Muscle of back (tissue), 3 donors: ENCODE measurements at regions not wholly inside any gene's neighbourhood (a gene's known extent, or its start where the extent isn't known, plus 50 kb on each side); places are given as distances from the start of the nearest gene placed in this dataset.
"Not testable (repeated sequence)": the region's sequence is repeated elsewhere in the genome, so short reads cannot be mapped to it uniquely, and the experiment has no call there.

ENCODE experiments used
- DNase-seq, 3 donors: peaks; one replicate each; pipeline versions ENCODE4 v3.0.0 to v3.0.0-alpha.2; 2013

DNA sequence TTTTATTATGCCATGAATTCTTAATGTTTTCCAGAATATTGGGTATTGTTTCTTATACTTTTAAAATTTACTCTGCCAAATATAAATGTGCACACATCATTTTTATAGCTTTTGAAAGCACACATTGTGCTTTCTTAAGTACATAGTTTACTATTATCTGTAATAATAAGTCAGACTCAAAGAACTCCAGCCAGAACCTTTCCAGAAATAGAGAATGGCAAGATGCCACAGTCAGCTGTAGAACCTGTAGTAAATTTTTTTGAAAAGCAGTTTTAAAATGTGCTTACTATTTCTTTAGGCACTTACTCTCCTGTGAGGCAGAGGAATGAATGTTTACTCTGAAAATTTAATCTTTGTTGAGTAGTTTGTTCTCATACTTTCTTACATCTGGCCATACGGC is 1287.1 kb downstream of the PCDH9 start:
- peak in 2 of 3 donors; percentile 30 to 76 for DNase-seq

DNA sequence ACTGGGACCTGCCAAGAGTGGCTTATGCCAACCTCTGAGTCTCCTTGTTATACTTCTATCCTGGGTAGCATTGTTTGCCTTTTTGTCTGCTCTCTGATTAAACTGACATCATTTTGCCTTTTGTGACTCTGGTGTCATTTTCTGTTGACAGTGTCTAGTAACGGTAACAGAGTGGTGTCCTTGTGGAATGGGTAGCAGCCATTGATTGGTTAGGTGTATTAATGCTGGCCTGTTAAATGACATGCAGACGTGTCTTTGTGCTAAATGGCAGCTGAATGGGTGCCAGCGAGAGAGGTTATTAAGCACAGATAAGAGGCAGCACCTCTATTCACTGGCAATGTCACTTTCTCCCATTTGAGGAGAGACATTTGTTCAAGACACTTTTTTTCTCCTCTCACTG is 1289.4 kb downstream of the PCDH9 start:
- no peak for DNase-seq

DNA sequence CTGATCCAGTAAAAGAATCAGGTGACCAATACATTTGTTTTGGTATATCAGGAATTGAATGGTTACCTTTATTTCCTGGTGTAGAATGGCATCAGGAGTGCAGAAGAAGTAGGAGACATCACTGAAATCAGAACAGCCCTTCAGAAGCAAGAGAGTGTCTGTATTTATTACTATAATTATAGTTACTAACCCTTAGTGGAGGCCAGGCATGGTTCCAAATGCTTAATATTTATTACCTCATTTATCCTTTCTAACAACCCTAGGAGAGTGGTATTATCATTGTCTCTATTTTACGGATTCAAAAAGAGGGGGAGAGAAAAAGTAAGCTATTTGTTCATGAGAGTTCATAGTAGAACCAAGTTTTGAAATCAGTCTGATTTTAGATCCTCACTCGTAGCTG is 1292.9 kb downstream of the PCDH9 start:
- DNase-seq = no peak

DNA sequence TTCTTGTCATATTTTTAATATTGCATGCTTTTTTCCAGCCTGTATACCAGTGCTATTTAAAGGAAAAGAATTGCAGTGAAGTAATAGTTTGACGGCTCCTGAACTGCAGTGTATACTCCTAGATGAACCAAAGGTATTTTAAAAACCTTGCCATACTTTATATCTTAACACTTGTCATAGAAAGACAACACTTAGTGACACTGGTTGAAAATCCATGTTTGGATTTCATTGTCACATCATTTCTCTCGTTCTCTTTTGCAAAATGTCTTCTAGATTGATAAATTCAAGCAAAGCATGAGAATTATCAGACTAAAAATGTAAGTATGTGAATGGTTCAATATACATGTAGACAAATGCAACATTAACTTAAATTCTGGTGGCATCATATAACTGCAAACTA is 1293.9 kb downstream of the PCDH9 start:
- DNase-seq = no peak

DNA sequence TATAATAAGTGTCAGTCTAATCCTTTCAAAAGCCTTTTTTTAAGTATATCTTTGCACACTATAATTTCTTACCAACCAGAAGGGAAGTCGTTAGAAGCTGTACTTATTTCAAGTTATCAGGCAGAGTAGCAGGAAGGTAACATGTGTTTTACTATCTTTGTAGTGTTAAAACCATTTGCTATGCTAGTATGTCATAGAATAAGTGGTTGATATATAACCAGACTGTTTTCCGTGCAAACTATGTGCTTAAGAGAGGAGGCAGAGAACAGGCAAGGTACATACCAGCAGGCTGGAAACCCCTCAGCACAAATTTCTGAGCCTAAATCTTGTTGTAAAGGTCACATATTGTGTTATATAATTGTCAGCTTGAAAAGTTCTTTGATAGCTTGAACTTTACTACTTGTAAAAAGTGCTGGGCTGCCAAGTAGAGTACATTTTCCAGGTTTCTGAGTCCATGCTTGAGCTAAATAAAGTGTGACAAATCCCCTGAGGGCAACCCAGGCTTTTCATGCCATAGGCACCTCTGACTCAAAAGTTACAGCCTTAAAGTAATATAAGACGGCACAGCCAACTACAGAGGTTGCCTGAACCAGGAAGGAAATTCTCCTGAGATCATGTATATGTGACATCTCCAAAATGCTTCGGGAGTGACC is 1297.4 kb downstream of the PCDH9 start:
- no peak for DNase-seq

DNA sequence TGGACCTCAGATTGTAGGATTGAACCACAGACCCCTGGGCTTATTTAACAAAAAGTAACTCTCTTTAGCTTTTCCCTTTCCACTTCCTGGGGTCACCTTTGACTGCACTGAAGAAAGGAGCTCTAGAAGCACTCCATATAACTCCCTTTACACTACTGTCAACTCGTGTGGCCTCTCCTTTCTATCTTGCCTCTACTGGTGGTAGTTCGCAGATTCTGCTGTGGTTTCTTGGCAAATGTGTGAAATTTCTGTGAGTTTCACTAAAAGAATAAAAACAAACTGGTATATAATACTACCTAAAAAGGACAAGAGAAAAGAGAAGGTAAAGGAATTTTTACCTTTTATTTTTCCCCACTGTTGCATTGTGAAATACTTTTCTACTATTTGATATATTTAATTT is 1298.1 kb downstream of the PCDH9 start:
- no peak for DNase-seq

DNA sequence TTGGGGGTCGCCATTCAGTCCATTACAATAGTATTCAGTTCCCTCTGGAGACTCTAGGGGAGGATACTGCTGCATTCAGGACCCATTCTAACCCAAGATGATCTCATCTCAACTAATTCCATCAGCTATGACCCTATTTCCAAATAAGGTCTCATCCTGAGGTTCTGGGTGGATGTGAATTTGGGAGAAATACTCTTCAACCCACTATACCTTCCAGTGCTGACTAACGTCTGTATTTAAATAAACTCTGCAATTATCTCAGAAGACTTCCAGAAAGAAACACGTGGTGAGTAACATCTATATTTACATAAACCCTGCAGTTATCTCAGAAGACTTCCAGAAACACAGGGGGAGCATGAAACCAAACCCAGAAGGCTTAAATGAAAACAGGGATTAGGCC is 1300.7 kb downstream of the PCDH9 start:
- no peak for DNase-seq

DNA sequence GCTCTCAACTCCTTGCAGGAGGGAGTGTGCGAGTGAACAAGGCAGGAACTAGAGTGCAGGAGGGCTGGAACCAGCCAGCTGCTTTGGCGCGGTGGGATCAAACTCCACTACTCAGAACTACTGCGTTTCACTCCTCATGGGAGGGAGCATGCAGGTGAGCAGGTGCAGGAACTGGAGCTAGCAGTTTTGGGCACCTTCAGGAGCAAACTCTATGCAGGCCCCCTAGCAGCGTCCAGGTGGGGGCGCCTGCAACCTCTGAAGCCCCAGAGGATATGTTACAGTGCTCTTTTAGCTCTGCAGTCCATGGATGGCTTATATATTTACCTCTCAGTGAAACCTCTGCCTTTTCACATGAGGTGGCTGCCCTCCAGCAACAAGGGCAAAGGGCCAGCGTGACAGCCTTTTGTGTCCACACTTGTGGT is 1303.4 kb downstream of the PCDH9 start:
- no peak for DNase-seq

DNA sequence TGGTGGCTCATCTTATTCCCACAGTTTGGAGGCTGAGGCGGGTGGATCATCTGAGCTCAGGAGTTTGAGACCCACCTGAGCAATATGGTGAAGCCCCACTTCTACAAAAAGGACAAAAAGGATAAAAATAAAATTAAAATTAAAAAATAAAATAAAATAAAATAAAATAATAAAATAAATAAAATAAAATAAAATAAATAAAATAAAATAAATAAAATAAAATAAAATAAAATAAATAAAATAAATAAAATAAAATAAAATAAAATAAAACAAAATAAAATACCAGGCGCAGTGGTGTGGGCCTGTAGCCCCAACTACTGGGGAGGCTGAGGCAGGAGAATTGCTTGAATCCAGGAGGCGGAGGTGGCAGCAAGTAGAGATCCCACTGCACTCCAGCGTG is 1307.3 kb downstream of the PCDH9 start:
- DNase-seq = not testable (repeated sequence)

DNA sequence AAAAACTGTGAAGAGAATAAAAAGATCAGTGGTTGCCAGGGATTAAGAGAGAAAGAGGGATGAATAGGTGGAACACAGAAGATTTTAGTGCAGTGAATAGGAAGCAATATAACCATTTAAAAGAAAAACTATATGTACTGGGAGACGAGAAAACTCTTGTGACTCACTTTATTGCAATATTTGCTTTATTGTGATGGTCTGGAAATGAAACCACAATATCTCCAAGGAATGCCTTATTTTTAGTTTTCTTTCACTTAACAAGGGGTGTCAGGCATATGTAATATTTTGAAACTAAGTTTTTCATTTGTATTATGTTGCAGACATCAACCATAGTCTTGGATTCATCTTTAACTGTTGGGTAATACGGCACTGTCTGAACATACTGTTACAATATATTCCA is 1308.2 kb downstream of the PCDH9 start:
- DNase-seq = no peak

DNA sequence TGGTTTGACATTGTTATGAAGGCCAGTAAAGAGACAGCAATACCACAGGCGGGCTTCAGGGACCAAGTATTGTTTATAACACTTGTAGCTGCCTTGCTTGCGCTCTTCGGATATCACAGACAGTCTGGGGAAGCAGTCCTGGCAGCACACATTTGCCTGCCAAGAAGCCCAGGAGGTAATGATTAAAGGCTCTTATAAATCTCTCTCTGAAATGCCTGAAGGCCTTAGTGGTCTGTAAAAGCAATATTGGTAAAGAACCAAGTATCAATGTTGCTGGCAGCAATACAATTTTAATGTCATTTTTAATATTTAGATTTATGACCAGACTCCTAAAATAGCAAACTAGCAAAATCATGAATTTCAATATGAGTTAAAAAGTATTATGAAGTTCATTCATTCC is 1312.4 kb downstream of the PCDH9 start:
- peak in 2 of 3 donors; percentile 28 to 60 for DNase-seq

DNA sequence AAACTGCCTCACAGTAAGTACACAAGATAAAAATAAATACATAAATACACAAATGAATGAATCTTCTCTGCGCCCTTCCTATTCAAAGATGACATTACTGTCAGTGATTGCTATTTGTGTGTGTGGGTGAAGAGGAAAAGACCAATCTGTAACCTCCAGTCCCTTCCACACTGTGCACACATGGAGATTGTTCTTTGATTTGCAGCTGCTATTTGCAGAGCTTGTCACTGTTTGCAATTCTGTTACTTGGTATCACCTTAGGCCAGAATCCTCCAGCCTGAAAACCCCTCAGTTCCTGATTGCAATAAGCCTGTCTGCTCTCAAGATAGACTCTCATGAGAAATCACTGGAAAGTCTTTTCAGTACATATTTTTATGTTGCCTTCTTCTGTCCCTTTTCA is 1314.9 kb downstream of the PCDH9 start:
- no peak for DNase-seq

DNA sequence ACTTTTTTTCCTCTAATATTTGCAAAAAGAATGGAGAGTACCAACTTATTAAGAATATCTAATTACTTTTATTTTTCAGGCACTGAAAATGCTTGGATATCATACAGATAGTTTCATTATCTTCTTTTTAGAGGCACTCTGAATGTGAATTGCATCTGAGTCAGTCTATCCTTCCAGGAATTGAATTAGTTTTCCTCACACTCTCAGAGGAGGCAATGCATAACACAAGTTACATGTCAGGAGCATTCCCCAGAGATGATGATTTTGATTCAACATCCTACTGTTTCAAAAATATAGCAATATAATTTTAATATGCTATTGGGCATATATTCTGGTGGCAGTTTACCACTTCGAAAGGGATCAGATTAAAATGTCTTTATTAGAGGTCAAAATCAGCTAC is 1315.4 kb downstream of the PCDH9 start:
- DNase-seq = peak in 1 of 3 donors; percentile 37

DNA sequence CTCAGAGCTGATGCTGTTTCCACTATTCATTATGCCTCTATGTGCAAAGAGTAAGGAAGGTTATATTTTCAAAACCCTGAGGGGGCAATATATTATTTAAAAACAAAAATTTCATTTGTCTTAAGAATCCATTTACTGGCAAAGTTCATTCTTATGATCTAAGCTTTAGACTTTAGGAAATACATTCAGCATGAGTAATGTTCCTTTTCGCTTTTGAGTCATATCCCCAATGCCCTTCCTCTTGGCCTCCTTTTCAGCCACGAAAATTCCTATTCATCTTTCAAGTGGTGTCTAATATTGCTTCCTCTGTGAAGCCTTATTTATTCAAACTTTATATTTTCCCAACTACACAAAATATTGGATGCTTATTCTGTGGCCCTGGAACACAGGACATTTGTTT is 1317.0 kb downstream of the PCDH9 start:
- DNase-seq = peak; percentile 81 to 88 (median 81)

DNA sequence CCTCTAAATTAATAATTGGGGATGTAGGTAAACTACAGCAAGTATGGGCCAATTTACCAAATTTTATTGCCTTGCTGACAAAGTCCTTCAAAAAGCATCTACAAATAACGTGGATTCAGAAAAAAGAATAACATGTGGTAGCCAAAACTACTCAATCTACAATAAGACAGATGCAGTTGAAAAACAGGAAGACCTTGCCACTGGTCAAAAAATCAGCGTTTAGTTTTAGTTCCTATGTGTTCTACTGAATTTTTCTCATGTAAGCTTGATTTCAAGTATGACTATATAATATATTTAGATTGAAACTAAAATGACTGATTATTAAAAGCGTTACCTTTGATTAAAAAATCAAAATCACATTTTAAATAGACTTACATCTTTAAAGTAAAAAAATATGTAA is 1317.6 kb downstream of the PCDH9 start:
- DNase-seq = no peak

DNA sequence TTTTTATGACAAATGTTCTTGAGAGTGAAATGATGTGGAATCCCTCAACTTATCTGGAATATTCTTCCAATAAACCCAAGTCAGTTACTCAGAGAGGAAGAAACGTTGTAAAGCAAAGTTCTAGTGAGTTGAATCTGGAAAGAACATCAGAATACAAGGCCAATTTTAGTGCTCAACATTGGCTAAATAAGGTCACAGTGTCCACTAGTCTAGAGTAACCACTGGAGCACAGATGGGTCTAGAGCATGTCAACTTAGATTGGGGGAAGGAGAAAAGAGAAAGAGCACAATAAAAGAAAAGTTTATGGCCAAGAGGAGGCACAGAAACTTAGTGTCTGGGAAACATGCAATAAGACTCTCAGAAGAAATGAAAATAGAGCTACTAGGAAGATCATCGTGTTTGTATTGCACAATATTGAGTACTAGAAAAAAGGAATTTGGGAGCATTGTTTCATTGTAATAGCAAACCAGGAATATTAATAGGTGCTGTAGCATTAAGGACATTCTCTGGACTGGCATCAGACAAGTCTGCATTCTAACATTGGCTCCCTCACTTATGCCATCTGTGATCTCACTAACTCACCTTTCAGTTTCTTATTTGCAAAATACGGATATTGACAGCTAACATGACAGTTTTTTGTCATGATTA is 1318.5 kb downstream of the PCDH9 start:
- peak in 1 of 3 donors; percentile 17 for DNase-seq

DNA sequence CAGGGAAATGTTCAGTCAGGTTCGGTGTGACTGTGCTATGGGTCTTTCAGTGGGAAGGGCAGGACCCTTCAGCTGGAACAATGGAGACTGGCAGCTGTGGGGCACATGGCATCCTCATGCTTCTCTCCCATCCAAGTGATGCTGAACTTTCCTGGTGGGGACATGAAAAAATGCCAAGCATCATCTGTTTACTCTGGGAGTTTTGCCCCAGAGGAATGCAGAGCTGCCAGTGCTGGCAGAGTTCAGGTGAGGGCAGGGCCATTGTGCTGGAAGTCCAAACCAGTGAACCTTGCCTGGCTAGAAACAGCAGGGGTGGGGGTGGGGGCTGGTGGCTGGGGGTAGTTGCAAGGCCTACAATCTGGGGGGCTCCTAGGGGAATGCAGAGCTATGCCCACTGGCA is 1320.6 kb downstream of the PCDH9 start:
- no peak for DNase-seq

DNA sequence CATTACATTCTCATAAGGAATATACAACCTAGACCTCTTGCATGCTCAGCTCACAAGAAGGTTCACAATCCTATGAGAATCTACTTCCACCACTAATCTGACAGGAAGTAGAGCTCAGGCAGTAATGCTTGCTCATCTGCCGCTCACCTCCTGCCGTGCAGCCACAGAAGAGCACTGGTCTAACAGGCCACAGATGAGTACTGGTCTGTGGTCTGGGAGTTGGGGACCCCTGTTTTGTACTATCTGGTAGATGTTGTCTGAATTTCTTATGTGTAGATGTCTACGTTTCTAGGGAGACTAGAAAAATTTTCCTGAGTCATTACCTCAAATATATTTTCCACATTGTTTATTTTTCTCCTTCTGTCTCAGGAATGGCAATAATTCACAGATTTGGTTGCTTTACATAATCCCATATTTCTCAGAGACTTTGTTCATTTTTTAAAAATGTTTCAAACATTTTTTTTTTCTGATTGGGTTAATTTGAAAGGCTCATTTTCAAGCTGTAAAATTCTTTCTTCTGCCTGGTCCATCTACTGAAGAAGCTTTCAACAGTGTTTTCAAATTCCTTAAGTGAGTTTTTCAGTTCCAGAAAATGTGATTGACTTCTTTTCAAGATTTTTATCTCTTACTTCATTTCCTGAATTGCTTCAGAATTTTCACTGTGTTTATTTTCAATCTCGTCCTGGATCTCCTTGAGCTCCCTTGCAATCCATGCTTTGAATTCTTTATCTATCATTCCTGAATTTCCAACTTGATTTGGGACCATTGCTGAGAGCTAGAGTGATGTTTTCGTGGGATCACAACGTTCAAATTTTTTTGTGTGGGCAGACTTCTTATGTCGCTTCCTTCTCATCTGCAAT is 1322.2 kb downstream of the PCDH9 start:
- no peak for DNase-seq

DNA sequence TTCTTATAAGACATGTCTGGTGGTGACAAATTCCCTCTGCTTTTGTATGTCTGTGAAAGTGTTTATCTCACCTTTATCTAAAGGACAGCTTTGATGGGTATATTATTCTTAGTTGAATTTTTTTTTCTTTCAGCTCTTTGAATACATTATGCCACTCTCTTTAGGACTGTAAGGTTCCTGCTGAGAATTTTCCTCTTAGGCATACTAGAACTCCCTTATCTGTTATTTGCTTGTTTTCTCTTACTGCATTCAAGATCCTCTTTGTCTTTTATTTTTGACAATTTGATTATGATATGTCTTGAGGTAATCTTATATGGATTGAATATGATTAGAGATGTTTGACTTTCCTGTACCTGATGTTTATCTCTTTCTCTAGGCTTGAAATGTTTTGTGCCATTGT is 1328.4 kb downstream of the PCDH9 start:
- DNase-seq = no peak

DNA sequence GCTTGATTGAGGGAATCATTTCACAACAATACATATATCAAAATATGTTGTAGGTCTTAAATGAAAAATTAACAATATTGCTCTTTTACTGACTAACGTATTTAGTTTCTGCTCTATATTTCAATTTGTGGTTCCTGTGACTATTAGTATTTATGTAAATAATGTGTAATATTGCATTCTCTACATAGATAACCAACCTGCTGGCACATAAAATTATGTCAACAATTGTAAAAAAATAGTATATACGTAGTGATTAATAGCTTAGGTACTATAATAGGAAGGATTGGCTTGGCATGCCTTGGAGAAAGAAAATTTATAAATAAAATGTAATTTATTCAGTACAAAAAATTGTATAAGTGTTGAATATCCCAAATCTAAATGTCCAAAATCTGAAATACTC is 1336.1 kb downstream of the PCDH9 start:
- no peak for DNase-seq

DNA sequence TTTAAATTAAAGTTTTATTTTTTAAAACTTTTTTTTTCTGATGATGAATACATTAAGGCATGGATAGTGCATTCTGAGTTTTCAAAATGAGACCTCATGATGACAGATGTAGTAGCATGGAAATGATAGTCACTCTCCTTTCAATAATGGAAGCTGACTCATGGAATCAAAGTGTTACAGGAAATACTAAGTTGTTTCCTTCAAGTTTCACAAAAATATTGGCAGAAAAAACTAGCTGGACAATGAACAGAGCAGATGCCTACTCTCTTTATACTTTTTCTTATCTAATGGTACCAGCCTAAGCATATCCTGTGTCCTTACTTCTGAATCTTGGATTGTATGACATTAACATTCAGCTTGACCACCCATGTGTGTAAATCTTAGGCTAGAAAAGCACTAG is 1337.3 kb downstream of the PCDH9 start:
- DNase-seq = no peak

DNA sequence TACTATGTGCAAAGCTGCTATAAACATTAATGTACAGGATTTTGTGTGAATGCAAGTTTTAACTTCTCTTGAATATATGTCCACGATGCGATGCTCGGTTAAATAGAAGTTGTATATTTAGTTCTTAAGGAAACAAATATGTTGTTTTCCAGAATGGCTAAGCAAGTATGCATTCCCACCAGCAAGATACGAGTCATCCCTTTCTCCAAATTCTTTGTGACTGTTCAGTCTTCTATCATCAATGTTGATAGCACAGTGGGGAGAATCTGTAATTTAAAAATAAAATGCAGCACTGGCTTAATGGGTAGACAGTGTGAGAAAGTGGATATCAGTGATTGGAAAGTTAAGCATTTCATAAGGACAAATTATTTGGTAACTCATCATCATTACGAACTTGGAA is 1340.8 kb downstream of the PCDH9 start:
- no peak for DNase-seq

DNA sequence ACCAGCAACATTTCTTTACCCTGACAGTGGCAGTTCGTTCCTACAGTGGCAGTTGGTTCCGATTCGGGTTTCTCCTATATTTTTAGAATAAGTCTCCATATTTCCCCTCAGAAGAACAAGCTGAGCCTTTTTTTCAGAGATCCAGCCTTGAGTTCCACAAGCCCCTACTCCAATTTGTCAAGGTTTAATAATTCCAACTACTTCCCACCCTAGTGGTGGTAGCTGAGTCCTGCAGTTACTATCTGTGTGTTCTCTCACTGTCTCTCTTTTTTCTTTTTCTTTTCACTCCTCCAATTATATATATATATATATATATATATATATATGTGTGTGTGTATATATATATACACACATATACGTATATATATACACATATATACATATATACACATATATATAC is 1347.3 kb downstream of the PCDH9 start:
- DNase-seq = no peak
